Motor neuron (in vitro differentiated cells): ENCODE measurements at regions not wholly inside any gene's neighbourhood (a gene's known extent, or its start where the extent isn't known, plus 50 kb on each side); places are given as distances from the start of the nearest gene placed in this dataset.

Experiments used
- ATAC-seq, 8 experiments: fragments of 200-7000 bp; cut with Tn5 transposase; replicated peaks in 6 of 8; 2 replicates each; pipeline ENCODE4 v1.8.0; 2021; ENCODE audit warnings: mild to moderate bottlenecking in 8 of 8, moderate library complexity in 8 of 8
- H3K27ac ChIP-seq, 2 donors: fragments of 250-450 bp; sonication (Bioruptor Pico); 2 replicates each; pipeline ENCODE4 v1.9.0; 2021; ENCODE audit warnings: antibody characterized with exemption in 2 of 2, mild to moderate bottlenecking in 2 of 2, moderate library complexity in 1 of 2
- H3K4me1 ChIP-seq, 2 donors: fragments of 250-450 bp; sonication (Bioruptor Pico); replicated peaks in 1 of 2; 2 replicates each; pipeline ENCODE4 v1.6.1; 2021; ENCODE audit warnings: antibody characterized with exemption in 2 of 2, mild to moderate bottlenecking in 2 of 2, moderate library complexity in 1 of 2
- H3K4me3 ChIP-seq, 5 donors: fragments of 250-450 bp; sonication (Bioruptor Pico); 2 replicates each; pipeline ENCODE4 v1.9.0; 2021; ENCODE audit warnings: antibody characterized with exemption in 5 of 5, mild to moderate bottlenecking in 5 of 5, moderate library complexity in 4 of 5
- WGBS, 10 experiments: fragments of 450-650 bp; shearing (Covaris generic); methylation state at CpG; one replicate each; pipeline ENCODE4 v1.0.0; 2022; 5-methylcytosine and 5-hydroxymethylcytosine counted together
- in situ Hi-C, 9 experiments: fragments of 400-800 bp; cut with MboI; loops; one replicate each; pipeline ENCODE4 v1.15.0; 2021; ENCODE audit warnings: low sequenced_read_pairs in 9 of 9, low pct_unique_long_range_greater_than_20kb in 2 of 9; ENCODE audit not compliant: unreplicated experiment in 9 of 9

DNA sequence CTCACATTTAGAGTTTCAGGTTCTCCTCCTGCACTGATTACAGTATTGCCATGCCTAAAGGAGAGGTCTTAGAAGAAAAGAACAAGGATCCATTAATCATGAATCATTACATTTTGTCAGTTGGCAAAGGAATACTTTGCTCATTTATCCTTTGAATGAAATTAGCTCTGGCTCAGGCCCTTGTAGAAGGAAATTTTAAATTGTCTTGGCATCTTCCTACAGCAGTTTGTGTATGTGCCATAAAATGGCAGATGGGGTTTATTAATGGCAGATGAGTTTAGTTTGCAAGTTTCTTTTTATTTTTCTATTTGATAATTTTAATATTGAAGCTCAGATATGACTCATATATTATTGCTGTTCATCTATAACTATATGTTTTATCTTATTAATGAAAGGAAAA lies 181.2 kb upstream of the EPHA3 start:
- H3K27ac ChIP-seq: no peak overlapping the region
- in situ Hi-C loops: no loop called here
- H3K4me3 ChIP-seq: no peak overlapping the region
- ATAC-seq: peak in 1 of 8 experiments; percentile 18
- peaks cover 0 to 4% of the 10 kb centered on the region in 2 donors for H3K4me1 ChIP-seq

DNA sequence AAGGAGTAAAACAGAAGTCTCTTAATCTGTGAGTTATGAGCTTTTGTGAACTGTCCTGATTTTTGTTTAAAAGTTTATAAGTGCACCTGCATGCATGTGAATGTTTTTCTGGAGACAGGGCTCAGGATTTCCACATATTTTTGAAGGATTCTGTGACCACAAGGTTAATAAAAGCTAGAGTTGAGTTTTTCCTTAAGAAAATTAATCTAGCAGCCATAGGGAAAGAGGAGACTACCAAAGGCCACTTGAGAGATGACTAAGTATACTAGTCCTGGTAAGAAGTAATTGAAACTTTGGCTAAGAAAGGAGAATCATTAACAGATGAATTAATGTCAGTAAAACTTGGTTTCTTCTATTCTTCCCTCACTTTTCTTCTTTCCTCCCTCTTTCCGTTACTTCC lies 176.8 kb upstream of the EPHA3 start:
- WGBS, 10 experiments: 0 to 100% (median 88%) methylated on average over 1 of the region's 1 CpG
- no peak overlapping the region for H3K27ac ChIP-seq
- H3K4me3 ChIP-seq: no peak overlapping the region
- peaks cover 0 to 4% of the 10 kb centered on the region in 2 donors for H3K4me1 ChIP-seq
- no peak for ATAC-seq
- in situ Hi-C loops: no loop called here

DNA sequence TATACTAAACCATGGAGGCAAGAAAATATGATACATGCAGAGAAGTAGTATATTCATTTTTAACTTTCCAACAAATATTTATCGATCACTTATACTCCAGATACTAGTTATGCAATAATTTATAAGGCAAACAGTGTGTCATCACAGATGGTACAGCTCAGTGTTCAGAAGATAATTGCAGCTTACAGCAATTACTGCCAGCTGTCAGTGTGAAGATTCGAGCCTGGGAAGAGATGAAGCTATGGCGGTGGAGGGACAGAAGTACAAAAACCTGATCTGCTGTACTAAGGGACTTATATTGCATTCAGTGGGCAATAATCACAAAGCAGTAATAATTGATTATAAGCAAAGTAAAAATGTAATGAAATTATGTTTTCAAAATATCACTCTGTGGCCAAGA lies 170.6 kb upstream of the EPHA3 start:
- in situ Hi-C loops: no loop called here
- peaks cover 0 to 5% of the 10 kb centered on the region in 2 donors for H3K4me1 ChIP-seq
- no peak overlapping the region for H3K4me3 ChIP-seq
- ATAC-seq: peak in 1 of 8 experiments; percentile 23
- WGBS, 10 experiments: 0 to 95% (median 72%) methylated on average over 2 to 3 of the region's 3 CpGs
- no peak overlapping the region for H3K27ac ChIP-seq

DNA sequence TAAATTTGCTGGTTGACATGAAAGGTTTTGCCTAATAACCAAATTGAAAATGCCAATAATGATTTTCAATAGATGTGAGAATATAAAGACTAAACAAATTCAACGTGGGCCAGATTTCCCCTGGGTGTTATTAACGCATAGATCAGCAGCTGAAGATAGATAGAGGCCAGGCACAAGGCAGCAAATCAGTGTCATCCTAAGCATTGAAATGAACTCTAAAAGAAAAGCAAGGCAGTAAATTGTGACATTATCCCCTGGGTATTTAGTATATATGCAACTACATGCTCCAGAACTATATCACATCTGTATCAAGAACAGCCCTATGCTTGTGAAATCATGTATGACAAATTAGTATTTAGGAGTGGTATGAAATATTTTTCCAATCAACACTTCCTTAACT lies 167.1 kb upstream of the EPHA3 start:
- WGBS, 10 experiments: 9 to 83% (median 50%) methylated on average over 1 to 2 of the region's 2 CpGs; no CpG with 5 or more reads in 1 of the 10 experiments
- no peak overlapping the region for H3K27ac ChIP-seq
- H3K4me1 ChIP-seq: peaks cover 12 to 16% of the 10 kb centered on the region in 2 donors
- no peak overlapping the region for H3K4me3 ChIP-seq
- peak in 5 of 8 experiments; percentile 24 to 92 (median 86) for ATAC-seq
- in situ Hi-C loops: no loop called here

DNA sequence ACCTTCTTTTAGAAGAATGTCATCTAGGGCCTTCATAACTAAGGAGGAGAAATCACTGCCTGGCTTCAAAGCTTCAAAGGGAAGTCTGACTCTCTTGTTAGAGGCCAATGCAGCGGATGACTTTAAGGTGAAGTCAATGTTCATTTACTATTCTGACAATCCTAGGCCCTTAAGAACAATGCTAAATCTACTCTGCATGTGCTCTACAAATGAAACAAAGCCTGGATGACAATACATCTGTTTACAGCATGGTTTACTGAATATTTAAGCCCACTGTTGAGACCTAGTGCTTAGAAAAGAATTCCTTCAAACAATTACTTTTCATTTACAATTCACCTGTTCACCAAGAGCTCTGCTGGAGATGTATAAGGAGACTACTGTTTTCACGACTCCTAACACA lies 160.4 kb upstream of the EPHA3 start:
- 33 to 100% (median 76%) methylated on average over 1 to 2 of the region's 2 CpGs; no CpG with 5 or more reads in 2 of the 10 experiments for WGBS, 10 experiments
- in situ Hi-C loops: no loop called here
- H3K27ac ChIP-seq: no peak overlapping the region
- H3K4me3 ChIP-seq: no peak overlapping the region
- H3K4me1 ChIP-seq: peaks cover 11 to 12% of the 10 kb centered on the region in 2 donors
- ATAC-seq: no peak

DNA sequence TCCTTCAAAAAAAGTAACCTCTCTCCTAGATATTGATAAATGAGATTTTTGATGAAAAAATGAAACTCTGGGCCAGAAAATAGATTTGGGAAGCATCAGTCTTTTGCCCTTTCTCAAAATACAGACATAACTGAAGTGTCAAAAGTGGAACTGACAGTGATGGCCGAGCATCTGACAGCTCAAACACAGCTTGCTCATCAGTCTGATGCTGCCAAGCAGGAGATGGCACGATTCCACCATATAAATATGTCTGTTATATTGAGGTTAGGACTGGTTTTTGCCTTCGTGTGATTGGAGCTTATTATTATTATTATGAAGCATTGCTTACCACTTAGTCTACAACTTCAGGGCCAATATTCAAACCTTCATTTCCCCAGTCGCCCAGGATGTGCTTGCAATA lies 152.6 kb upstream of the EPHA3 start:
- H3K4me1 ChIP-seq: peaks cover 13 to 33% of the 10 kb centered on the region in 2 donors
- in situ Hi-C loops: no loop called here
- H3K4me3 ChIP-seq: no peak overlapping the region
- WGBS, 10 experiments: 30 to 100% (median 92%) methylated on average over 1 to 4 of the region's 4 CpGs
- no peak overlapping the region for H3K27ac ChIP-seq
- no peak for ATAC-seq

DNA sequence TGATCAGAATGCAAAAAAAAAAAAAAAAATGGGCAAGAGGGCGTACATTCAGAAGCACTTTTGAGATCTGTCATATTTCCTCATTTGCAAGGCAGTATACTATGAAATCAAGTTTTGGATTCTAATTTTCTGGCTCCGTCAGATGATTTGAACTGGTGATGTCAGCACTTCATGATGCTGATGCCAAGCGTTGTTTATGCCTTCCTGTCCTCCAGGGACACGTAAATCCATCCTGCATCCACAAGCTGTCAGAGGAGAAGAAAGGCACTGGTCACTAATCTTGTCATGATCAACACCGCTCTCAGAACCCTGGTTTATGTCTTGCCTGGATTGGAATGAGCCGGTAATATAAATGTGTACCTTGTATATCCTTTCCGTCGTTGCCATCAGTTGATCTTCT lies 152.1 kb upstream of the EPHA3 start:
- no peak overlapping the region for H3K27ac ChIP-seq

DNA sequence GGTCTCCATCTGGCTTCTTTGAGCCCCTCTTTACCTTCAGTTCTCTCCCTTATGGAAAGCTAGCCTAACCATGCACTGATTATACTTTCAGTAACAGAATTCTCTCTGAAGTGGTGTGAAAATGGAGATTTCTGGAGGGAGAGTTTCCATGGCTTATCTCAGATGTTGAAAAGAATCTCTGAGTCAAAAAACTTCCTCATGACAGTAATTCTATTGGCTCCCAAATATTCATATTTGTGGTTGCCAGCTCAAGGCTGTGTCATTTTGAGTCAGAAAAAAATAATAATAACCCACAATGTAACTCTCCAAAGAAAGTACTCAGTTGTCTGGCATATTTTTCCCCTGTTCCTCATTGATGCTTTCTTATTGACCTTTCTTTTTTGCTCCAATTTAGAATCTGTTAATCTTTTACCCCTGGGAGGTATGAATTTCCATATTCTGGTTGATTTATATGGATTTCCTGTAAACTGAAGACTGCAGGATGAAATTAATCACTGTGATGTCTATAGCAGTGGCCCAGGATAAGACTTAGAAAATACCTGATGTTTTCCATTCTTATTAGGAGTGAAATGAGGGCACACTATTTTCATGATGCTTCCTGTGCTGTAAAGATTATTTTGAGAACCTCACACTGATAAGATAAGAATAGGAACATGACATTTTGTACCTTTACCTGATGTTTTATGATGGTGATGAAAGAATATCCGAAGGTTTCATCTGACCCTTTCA lies 149.5 kb upstream of the EPHA3 start:
- H3K27ac ChIP-seq: no peak overlapping the region

More for the DNA sequence above, 152.1 kb upstream of the EPHA3 start:
- no peak overlapping the region for H3K4me3 ChIP-seq
- peak in 5 of 8 experiments; percentile 42 to 84 (median 68) for ATAC-seq
- H3K4me1 ChIP-seq: peaks cover 13 to 33% of the 10 kb centered on the region in 2 donors
- 41 to 86% (median 73%) methylated on average over 2 to 8 of the region's 8 CpGs; no CpG with 5 or more reads in 2 of the 10 experiments for WGBS, 10 experiments
- in situ Hi-C loops: no loop called here

DNA sequence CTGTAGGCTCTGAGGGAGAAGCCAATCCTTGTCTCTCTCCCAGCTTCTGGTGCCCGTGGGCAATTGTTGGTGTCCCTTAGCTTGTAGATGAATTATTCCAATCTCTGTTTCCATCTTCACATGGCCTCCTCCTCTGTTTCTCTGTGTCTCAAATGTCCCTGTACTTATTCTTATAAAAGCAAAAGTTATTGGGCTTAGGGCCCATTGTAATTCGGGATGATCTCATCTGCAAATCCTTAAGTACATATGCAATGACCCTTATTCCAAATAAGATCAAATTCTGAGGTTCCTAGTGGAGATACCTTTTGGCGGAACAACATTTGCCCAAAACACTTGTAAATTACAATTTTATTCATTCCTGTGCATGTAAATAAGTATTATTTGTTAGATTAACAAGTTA lies 147.4 kb upstream of the EPHA3 start:
- 46 to 100% (median 82%) methylated on average over 1 to 3 of the region's 3 CpGs for WGBS, 10 experiments
- in situ Hi-C loops: no loop called here
- Histone ChIP-seq H3K27ac (no peak overlapping the region), H3K4me3 (no peak overlapping the region), H3K4me1 (peaks cover 13 to 35% of the 10 kb centered on the region in 2 donors)
- no peak for ATAC-seq

More for the DNA sequence above, 149.5 kb upstream of the EPHA3 start:
- Histone ChIP-seq H3K4me3 (no peak overlapping the region), H3K4me1 (peaks cover 13 to 33% of the 10 kb centered on the region in 2 donors)
- WGBS, 10 experiments: 0 to 78% (median 38%) methylated on average over 1 of the region's 1 CpG; no CpG with 5 or more reads in 1 of the 10 experiments
- peak in 7 of 8 experiments; percentile 49 to 89 (median 78) for ATAC-seq
- in situ Hi-C loops: no loop called here

DNA sequence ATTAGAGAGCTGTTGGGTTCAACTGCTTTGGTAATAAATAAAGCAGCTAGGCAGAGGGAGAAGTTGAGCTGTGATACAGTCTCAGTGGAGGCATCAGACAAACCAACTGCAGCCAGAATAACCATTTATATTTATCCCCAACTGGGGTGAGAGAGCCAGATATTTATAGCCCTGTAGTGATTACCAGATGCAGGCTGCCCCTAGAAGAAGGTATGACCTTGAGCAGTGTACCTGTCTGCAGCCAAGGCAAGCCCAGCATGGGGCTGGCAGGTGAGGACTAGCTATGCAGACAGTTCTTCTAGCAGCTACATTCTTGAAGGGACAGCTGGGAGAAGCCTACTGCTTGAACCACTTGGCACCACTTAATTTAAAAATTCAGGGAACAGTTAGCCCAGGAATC lies 144.4 kb upstream of the EPHA3 start:
- Histone ChIP-seq H3K4me3 (no peak overlapping the region), H3K4me1 (peaks cover 6 to 16% of the 10 kb centered on the region in 2 donors), H3K27ac (no peak overlapping the region)
- in situ Hi-C loops: no loop called here
- ATAC-seq: peak in 1 of 8 experiments; percentile 49

DNA sequence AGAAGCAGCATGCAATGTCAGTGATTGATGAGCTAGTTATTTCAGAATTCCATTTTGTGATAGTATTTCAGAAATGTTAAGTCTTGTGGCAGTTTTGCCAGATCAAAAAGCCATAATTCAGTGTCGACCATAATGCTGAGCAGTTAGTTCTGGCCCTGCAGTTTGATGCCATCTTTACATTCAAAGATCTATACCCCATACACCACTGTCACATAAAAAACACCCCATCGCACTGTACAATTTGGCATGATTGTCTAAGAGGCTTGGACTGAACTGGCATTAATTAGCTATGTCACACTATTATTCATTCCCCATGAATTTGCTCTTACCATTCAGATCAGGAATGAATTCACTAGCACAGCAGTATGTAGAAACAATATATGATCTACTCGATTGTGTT lies 127.7 kb upstream of the EPHA3 start:
- no peak overlapping the region for H3K4me3 ChIP-seq
- peaks cover 0 to 9% of the 10 kb centered on the region in 2 donors for H3K4me1 ChIP-seq
- WGBS, 10 experiments: 0 to 95% (median 86%) methylated on average over 1 to 3 of the region's 3 CpGs; no CpG with 5 or more reads in 2 of the 10 experiments
- peak in 5 of 8 experiments; percentile 36 to 94 (median 70) for ATAC-seq
- no peak overlapping the region for H3K27ac ChIP-seq
- in situ Hi-C loops: no loop called here

DNA sequence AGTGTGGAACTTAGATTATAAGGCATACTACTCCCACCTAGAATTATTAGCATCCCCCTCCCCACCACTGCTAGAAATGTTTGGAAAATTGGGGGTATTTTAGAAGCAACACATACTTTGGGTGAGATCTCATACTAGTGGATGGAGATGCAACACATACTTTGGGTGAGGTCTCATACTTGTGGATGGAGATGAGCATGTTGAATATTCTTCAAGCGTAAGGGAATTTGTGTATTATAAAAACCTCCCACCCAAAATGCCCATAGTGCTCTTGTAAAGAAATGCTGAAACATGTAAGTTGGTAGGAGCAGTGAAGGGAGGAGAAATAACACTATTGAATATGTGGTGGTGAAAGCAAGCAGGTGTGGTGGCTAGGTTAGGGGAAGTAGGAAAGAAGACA lies 124.0 kb upstream of the EPHA3 start:
- in situ Hi-C loops: no loop called here

DNA sequence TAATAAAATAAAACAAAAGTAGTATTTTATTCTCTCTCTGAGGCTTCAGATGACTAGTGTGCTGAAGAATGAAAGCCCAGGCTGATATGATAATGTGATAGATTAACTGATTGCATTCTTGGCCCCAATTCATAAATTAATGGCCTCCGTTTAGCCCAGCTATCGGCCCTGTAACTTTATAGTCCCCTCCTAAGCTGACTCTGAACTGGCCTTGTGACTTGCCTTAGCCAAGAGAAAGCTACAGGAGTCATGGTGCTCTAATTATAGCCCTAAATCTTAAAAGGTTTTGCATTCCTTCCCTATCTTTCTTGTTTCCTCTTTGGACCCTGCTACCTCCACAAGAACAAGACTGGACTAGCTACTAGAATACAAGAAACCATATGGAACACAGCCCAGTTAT lies 123.2 kb upstream of the EPHA3 start:
- ATAC-seq: peak in 2 of 8 experiments; percentile 17 to 37
- Histone ChIP-seq H3K27ac (no peak overlapping the region), H3K4me3 (no peak overlapping the region), H3K4me1 (peaks cover 0 to 9% of the 10 kb centered on the region in 2 donors)
- 8 to 100% (median 51%) methylated on average over 1 to 2 of the region's 2 CpGs; no CpG with 5 or more reads in 3 of the 10 experiments for WGBS, 10 experiments
- in situ Hi-C loops: no loop called here

More for the DNA sequence above, 124.0 kb upstream of the EPHA3 start:
- 8 to 86% (median 50%) methylated on average over 1 of the region's 1 CpG; no CpG with 5 or more reads in 4 of the 10 experiments for WGBS, 10 experiments
- Histone ChIP-seq H3K4me3 (no peak overlapping the region), H3K27ac (no peak overlapping the region), H3K4me1 (peaks cover 0 to 9% of the 10 kb centered on the region in 2 donors)
- peak in 2 of 8 experiments; percentile 70 to 85 for ATAC-seq

DNA sequence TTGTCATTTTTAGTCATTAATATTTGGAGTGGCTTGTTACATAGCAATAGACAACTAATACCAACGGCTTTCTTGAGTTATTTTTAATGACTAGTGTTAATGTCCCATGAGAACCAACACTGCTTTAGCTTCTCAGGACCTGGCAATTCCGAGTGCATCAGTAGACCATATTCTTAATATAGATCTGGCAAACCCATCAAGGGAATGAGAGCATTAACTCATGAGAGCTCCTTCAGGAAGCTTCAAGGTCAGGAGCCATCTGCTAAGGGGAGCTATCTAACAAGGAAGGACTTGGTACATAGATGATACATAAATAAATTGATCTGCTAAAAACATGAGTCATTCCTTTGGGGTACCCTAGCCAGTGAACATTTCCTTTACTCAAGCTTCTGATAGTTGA lies 122.6 kb upstream of the EPHA3 start:
- Histone ChIP-seq H3K4me1 (peaks cover 0 to 5% of the 10 kb centered on the region in 2 donors), H3K4me3 (no peak overlapping the region), H3K27ac (no peak overlapping the region)
- ATAC-seq: no peak
- WGBS, 10 experiments: 0 to 100% (median 80%) methylated on average over 1 to 2 of the region's 2 CpGs; no CpG with 5 or more reads in 2 of the 10 experiments
- in situ Hi-C loops: no loop called here
